Stimulated activated CD4-positive, alpha-beta T cell treated with anti-CD3 and anti-CD28 coated beads, TNF-alpha, amount 100 ng/mL, for 24 hours (primary cell): ENCODE measurements at regions not wholly inside any gene's neighbourhood (a gene's known extent, or its start where the extent isn't known, plus 50 kb on each side); places are given as distances from the start of the nearest gene placed in this dataset.
"Not testable (repeated sequence)": the region's sequence is repeated elsewhere in the genome, so short reads cannot be mapped to it uniquely, and the experiment has no call there.

Experiments
- DNase-seq, 3 experiments: peaks; one replicate each; pipeline ENCODE4 v3.0.0-alpha.2; 2020; ENCODE audit warnings: low read depth in 3 of 3

DNA sequence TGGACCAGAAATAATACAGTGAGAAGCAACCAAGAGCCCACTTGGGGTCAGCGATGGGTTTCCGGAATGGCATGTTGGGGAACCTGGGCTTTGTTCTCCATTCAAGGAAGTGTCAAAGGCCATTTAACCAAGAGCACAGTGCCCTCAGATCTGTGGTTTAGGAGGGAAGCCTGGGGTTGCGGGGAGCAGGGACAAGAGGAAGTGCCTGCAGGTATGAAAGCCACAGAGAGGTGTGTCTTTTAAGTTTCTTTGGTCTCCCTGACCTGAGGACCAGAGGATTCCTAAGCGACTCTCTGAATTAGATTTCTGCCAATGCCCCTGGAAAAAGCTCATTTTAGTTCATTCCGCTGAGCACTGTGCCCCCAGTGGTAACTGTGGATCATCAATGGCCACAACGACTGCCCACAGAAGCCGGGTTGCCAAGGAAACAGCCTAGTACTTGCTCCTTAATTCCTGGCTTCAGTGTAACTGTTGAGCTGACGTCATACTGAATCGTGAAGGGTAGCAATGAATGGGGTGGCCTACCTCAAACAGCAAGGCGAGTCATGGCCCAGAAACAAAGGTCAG lies 107.3 kb upstream of the SPIN1 start:
- no peak for DNase-seq

DNA sequence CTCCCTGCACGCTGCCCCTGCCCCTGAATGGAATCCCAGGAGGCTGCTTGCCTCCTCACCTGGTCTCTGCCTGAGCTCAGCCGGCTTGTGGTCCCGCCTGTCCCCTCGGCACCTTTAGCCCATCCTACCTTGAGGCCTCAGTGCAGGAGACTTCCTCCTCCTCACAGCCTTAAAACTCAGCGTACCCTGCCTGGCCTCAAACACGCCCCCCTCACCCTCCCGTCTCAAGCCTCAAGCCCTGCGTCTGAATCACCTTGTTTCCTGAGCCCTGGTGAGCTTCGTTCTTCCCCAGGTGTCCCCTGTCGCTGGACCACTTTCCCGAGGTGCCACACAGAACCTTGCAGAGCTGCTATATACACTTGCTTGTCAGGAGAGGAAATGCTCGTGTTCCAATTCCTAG lies 110.2 kb upstream of the SPIN1 start:
- DNase-seq: no peak

DNA sequence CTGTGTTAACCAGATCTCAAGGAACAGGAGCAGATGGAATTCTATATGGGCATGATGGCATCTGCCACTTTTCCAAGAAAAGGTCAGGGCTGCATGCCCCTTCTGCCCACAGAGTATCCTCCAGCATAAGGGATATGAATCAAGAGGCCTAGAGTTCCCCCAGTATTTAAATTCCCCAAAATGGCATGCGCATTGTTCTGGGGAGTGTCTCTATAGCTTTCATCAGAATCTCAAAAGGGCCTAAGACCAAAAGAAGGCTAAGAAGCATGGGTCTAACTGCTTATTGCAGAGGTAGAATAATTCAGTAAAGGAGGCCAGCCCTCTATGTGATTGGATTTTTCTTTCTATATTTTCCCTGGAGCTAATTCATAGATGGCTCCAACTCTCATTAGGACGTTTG lies 114.2 kb upstream of the SPIN1 start:
- no peak for DNase-seq

DNA sequence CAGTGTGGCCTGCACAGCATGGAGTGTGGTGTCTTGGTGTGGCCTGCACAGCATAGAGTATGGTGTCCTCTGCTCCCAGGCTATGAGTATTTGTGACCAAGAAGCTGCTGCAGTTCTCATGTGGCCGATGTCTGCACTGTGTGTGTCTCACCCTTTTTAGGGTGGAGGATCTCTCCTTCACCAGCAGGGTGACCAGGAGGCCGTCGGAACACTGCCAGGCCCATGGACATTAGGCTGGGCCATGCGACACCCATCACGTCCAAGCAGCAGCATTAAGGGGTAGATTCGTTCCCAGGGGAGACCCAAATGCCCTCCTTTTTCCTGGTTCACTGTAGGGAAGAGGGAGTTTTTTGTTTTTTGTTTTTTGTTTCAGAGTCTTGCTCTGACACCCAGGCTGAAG lies 115.3 kb upstream of the SPIN1 start:
- DNase-seq: no peak

DNA sequence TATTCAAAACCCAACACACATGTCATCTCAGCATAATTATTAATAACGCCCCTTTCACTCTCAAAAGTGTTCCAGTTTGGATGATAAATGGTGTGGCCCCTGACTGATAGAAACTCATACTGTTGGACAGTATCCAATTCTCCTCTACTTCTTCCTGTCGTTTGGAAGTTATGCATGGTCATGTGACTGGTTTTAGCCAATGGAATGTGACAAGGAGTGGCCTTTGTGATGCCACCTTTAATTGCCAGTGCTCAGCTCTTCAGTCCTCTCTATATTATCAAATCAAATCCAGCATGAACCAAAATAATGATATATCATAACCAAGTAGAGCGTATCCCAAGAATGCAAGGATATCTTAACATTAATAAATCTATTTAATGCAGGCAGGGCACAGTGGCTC lies 117.8 kb upstream of the SPIN1 start:
- DNase-seq: no peak

DNA sequence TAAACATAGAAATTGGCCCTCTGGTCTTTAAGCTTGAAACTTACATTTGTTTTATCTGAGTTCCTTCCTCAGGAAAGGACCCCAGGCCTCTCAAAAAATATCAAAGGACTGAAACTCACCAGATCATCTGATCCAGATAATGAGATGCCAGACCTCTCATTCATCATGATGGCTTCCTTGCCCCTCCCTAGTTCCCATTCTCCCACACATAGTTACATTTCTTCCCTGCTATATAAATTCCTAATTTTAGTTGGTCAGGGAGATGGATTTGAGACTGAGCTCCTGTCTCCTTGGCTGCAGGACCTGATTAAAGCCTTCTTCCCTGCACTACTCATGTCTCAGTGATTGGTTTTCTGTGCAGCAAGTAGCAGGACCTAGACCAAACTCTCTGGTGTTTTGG lies 119.4 kb upstream of the SPIN1 start:
- no peak for DNase-seq

DNA sequence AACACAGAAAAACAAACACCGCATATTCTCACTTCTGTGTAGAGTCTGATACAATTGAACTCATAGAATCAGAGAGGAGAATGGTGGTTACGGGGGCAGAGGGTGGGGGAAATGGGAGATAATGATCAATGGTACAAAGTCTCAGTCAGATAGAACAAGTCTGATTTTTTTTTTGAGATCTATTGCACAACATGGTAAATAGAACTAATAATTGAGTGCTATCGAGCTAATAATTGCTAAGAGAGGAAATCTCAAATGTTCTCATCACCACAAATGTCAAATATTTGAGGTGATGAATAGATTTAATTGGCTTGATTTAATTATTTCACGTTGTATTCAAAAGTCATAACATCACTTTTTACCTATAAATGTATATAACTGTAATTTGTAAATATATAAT lies 121.0 kb upstream of the SPIN1 start:
- no peak for DNase-seq

DNA sequence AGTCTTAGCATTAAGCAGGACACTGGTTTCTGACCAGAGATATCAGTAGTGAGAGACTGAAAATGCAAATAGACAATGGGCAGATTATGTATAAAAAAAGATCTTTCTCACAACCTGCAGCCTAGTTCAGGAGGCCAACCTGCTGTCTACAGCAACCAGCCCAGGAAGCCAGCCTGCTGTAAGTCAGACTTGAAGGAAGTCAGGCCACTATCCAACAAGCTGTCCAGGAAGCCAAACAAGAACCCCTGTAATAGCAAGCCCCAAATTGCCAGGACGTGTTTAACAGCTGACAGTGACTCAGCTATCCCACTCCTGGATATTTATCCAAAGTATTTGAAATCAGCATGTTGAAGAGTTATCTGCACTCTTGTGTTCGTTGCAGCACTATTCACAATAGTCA lies 121.8 kb upstream of the SPIN1 start:
- no peak for DNase-seq

DNA sequence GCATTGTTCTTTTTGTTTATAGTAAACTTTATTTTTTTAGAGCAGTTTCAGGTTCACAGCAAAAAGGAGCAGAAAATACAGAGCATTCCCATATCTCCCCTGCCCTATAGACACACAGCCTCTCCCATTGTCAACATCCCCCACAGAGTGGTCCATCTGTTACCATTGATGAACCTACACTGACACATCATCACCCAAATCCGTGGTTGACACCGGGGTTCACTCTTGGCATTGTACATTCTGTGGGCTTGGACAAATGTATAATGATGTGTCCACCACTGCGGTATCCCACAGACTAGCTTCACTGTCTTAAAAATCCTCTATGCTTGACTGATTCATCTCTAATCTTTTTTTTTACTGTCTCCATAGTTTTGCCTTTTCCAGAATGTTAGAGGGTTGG lies 120.7 kb upstream of the SPATA31C2 start:
- no peak for DNase-seq

DNA sequence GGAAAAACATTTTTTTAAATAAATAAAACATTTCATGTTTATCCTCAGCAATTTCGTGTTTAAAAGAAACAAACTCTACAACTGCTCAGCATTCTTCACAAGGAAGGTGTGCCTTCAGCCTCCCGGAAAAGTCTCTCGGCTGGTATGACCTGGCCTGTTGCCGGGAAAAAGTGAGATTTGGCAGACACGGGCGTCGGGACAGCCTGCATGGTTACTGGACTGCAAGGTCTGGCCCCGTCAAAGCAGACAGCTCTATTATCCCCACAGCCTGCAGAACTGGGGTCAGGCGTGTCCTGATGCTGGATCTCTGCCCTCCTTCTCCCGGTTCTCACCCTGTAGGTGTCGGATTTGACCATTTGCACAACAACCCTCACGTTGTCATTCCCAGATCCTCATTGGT lies 120.3 kb upstream of the SPATA31C2 start:
- no peak for DNase-seq

DNA sequence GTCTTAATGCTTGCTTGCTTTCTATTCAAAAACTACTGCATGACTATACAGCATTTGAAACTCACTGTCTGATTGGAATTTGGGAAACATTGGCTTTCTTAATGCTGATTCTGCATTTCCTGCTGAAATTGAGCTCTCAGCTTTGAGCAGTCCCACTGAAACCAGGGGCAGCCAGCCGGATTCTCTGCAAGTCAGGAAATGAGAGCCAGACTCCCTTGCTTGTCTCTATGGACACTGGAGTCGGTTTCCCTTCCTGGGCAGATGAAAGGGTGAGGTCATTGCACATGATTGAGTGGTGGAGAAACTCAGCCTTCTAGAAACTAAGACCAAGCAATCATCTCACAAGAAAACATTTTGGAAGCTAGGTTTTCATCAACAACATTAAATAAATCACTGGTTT lies 119.7 kb upstream of the SPATA31C2 start:
- DNase-seq: no peak

DNA sequence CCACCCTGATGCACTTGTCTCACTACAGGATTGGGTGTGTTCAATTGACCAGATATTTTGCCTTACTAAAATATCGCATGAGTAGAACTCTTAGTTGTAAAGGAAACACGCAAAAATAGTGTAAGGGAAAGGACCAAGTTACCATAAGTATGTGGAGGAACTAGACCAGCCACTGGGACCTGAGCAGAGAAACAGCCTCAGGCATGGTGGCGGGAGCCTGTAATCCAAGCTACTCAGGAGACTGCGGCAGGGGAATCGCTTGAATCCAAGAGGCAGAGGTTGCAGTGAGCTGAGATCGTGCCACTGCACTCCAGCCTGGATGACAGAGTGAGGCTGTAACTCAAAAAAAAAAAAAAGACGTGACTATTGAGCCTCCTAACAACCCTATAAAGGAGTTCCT lies 117.9 kb upstream of the SPATA31C2 start:
- no peak for DNase-seq

DNA sequence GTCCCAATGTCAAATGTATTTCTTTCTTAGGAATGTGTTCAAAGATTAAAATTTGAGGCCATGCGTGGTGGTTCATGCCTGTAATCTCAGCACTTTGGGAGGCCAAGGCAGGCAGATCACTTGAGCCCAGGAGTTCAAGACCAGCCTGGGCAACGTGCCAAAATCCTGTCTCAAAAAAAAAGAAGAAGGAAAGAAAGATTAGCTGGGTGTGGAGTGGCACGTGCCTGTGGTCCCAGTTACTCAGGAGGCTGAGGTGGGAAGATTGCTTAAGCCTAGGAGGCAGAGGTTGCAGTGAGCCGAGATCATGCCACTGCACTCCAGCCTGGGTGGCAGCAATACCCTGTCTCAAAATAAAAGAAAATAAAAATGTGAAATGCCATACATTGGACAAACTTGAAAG lies 117.5 kb upstream of the SPATA31C2 start:
- DNase-seq: not testable (repeated sequence)

DNA sequence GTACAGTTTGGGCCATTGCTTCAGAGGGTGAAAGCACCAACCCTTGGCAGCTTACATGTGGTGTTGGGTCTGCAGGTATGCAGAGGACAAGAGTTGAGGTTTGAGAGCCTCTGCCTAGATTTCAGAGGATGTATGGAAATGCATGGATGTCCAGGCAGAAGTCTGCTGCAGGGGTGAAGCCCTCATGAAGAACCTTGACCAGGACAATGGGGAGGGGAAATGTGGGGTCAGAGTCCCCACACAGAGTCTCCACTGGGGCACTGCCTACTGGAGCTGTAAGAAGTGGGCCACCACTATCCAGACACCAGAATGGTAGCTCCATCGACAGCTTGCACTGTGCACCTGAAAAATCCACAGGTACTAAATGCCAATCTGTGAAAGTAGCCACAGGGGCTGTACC lies 113.6 kb upstream of the SPATA31C2 start:
- DNase-seq: no peak

DNA sequence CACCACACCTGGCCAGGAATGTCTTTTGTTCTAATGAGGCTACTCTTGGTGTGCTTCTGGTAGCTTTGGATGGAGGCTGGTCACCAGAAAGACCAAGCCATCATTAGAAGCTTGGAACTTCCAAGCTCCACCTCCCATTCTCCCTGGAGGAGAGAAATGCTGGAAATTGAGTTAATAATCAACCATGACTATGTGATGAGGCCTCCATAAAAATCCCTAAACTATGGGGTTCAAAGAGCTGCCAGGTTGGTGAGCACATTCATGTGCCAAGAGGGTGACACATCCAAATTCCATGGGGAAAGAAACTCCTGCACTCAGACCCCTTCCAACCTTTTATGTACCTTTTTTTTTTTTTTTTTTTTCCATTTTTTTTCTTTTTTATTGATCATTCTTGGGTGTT lies 105.5 kb upstream of the SPATA31C2 start:
- DNase-seq: no peak

DNA sequence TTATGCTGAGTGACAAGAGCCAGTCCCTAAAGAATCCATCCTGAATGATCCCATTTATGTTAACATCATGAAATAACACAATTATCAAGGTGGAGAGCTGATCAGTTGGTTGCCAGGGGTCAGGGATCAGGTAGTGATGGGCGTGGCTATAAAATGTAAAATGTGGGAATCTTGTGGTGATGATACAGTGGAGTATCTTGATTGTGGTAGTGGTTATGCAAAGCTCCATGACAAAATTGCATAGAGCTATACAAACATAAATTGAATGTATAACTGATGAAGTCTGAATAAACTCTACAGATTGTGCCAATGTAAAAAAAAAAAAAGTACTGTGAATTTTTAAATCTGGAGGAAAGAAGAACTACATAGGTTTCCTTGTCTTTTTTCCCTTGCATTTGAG lies 104.6 kb upstream of the SPATA31C2 start:
- no peak for DNase-seq

DNA sequence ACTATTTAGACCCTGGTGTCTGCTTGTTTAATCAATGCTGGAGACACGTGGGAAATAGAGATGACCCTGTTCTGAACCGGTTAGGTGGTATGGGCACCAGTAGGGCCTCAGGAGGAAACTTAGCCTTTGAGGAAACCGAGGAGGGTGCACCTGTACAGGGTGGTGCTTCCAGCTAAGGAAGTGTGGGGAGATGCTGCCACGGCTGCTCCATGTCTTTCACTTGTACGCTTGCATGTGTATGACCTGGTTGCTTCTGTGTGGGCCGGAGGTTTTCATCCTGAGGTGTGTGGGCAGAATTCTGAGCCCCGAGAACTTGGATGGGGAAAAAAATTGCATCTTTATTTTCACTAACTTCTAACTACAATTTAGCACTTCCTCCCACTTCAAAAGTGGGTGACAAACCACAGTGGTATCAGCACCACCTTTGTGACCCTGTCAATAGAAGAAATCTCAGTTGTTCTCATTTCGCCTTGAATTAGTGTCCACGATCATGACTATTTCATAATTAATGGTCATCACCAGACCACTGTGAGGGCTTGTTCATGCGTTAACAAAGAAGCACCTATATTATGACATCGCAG lies 99.8 kb upstream of the SPATA31C2 start:
- DNase-seq: peak in 1 of 3 experiments; percentile 9

DNA sequence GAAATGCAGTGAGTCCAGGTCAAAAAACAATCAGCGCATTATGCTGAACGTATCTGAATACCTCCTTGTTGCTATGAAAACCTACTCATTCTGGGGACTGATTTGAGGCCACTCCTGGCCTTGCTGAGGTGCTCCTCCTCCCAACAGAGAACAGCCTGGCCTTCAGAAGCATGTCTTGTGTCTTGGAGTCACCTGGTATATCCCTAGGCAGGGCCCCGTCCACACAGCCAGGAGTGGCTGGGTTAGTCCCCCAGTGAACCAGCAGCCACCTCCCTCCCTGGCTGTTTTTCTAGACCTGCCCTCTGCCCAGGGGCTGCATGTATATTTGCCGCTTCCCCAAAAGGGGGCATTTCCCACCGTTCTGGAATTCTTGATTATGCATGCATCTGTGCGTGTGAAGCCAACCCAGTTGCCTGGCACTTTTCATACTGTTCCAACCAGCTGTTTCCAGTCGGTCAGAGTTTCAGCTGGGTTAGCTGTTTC lies 99.2 kb upstream of the SPATA31C2 start:
- DNase-seq: no peak

DNA sequence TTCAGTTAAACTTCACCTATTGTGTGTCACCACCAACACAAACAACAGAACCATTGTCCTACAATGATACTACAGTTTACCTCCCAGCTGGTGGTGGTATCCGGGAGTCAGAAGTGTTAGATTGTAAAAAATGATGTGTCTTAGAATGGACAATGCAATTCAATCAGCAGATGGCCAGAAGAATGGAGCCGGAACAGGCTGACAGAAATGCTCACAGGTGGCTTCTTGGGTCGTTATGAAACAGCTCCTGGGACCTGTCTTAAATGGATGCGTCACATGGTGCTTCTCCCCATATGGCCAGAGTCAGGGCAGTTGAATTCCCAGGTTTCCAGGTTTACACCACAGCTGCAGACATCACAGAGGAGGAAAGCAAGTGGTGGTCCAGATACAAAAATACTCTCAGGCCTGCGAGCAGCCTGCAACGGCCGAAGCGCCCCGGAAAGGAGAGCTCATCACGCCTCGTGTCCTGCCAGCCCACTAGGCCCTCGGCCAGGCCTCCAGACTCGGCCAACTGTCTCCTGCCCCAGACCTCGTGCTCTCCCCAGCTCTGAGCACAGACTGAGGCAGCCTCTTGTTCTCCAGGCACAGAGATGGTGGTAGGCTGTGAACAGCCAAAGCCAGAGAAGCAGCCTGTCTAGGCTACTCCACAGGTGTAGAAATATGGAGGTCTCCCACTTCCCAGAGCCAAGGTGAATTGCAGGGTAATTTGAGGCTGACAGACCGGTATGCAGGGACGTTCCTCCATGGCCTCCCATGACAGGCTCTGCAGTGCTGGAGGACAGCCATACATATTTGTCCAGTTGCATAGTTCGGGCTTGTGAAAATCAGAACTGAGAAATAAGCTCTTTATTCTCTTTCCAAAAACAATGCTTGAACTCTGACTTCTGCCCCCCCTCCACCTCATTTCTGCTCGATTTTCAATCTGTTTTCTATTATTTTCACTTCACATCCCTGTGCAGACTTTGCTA lies 98.5 kb upstream of the SPATA31C2 start:
- DNase-seq: no peak

DNA sequence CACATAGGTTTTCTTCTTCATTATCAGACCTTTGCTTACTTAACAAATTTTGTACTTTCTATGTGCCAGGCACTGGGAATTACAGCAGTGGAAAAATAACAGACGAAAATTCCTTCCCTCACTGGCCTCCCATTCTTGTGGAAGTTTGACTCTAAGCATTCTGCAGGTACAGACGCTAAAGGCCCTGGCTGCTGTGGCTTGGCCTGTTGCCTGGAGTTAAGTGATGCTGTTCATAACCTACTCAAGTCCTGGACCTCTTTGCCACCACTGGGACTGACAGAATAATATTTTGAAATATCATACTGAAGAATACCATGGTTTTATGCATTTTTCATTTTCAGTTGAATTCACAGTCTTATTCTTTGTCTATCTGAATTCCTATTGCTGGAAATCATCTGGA lies 97.3 kb upstream of the SPATA31C2 start:
- DNase-seq: no peak

DNA sequence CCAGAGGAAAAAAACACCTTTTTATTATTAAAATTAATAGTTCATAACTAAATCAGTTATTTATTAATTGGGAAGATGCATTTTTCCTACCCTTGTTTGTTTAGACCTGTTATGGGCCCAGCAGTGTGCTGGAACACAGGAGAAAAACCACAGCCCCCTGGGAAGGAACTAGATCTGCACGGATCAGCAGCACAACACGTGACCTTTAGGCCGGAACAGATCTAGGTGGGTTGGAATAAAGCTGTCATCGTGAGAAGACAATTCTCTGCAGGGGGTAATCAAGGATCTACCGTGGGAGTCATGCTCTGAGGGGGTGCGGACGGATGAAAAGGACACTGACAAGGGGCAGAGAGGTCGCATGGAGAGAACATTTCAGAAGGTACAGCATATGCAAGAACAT lies 95.8 kb upstream of the SPATA31C2 start:
- DNase-seq: no peak

DNA sequence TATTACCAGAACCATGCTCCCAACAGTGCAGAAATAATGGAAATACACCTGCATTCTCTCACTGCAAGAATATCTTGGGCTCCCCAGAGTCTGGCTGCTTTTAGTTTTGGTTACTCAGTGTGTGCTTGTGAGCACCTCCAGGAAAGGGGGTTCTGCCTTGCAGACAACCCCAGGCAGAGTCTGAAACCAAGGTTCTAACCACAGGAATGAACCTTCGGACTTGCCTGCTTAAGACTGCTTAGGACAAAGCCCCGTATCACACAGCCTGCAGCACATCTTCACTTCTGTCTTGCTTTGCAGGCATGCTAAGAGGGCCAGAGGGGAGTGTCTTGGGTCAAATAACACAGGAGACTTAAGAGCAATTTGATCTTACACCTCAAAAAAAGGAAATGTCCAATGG lies 94.8 kb upstream of the SPATA31C2 start:
- DNase-seq: no peak

DNA sequence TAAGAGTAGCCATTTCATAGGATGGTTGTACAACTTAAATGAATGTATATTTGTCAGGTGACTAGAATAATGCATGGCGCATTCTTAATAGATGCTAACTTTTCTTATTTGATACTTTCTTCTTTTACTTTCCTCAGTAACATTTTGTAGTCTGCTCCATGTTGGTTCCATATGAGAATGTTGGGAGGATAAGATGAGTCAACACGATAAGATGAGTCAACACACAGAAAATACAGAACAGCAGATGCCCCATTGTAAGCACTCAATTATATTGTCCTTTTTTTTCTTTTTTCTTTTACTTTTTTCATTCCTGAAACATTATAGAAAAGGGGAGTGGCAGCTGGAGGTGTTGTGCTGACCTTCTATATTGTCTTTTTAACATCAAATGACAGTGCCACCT lies 92.3 kb upstream of the SPATA31C2 start:
- no peak for DNase-seq
